DMS 273 (cell line): ENCODE measurements at regions not wholly inside any gene's neighbourhood (a gene's known extent, or its start where the extent isn't known, plus 50 kb on each side); places are given as distances from the start of the nearest gene placed in this dataset.
"Not testable (repeated sequence)": the region's sequence is repeated elsewhere in the genome, so short reads cannot be mapped to it uniquely, and the experiment has no call there.

Experiments used
- DNase-seq: peaks from one replicate; lab custom pipeline; 2025; ENCODE audit not compliant: unreplicated experiment; lab: John Stamatoyannopoulos, UW

DNA sequence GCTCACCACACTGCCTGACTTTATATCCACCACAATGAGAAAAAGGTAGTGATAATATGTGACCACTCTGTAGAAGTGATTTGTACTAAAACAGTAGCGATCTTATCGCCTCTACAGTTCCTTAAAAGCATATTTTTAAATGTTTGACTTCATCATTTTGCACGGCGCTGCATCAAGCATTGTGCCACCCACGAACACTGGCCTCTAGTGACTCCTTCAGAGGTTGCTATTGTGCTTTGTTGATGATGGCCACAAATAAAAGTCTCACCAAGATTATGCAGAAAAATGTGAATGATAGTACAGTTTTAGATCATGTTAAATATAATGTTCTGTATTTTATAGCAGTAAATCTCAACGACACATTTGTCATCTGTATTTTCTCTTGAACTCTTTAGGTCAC, 186.5 kb upstream of the NCAM2 start:
- no peak for DNase-seq

DNA sequence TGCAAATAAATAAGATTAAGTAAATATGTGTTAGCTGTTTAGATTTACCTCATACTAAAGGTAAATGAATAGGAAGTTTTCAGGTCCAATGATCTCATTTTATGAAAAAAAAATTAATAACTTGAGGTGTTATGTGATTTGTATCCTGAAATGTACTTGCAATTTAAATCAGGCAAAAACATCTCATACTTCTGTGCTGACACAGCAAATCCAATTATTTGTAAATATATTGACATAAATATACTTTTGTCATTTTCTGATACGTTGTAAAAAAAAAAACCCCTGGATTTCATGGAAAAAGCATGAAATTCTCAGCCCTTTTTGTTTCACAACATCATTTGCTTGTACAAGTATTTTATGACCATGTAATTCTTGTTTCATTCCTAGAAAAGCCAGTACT, 184.1 kb upstream of the NCAM2 start:
- DNase-seq = no peak

DNA sequence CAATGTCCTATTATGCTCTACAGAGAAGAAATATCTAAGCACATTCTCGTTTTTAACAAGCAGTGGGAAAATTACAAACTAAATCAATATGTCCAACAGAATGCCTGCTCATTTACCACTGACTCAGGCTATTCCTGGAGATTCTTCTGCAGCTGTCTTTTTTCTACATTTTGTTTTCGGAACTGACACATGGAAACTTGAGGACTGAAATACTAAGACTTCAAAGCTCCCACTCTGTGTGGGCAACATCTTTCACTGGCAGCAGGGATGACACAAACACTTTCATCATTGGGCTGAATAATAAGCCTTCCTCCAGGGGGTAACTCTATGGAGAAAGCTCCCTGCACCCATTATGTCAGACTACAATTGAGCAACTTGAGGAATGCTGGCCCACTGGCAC, 175.5 kb upstream of the NCAM2 start:
- DNase-seq = no peak

DNA sequence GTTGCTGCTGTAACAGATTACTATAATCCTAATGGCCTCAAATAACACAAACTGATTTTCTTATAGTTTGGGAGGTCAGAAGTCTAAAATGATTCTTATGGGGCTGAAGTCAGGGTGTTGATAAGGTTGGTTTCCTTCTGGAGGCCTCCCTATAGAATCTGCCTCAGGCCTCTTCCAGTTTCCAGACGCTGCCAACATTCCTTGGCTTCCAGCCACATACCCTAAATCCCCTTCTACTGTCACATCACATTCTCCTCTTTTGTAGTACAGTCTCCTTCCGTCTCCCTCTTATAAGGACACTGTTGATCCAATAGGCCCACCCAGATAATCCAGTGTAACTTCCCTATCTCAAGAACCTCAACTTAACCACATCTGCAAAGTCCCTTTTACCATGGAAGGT, 145.3 kb upstream of the NCAM2 start:
- DNase-seq = no peak

DNA sequence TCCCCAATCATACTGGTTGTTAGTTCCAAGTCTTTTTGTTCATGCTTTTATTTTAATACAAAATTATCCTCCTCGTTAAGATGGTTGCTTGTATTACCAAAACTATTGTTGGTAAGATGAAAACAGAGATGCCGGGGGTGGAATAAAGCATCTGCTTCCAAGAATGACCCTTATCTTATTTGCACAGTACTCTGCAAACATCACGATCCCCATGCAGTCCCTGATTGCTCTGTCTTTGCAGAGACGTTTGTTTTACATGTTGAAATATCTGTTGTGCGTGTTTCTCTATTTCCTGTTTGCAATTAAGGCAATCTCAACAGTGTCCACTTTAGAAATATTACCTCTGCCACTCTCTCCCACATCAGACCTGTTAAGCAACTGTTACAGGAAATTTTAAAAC, 141.3 kb upstream of the NCAM2 start:
- no peak for DNase-seq

DNA sequence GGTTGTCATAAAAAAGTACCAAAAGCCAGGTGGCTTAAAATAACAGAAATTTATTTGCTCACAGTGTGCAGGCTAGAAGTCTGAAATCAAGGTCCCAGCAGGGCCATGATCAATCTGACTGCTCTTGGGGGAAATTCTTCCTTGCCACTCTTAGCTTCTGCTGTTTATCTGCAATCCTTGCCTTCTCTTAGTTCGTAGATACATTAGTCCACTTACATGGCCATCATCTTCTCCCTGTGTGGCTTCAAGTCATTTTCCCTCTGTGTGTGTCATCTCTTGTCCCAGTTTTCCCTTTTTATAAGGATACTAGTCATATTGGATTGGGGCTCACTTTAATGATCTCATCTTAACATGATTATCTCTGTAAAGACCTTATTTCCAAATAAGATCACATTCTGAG, 124.0 kb upstream of the NCAM2 start:
- no peak for DNase-seq

DNA sequence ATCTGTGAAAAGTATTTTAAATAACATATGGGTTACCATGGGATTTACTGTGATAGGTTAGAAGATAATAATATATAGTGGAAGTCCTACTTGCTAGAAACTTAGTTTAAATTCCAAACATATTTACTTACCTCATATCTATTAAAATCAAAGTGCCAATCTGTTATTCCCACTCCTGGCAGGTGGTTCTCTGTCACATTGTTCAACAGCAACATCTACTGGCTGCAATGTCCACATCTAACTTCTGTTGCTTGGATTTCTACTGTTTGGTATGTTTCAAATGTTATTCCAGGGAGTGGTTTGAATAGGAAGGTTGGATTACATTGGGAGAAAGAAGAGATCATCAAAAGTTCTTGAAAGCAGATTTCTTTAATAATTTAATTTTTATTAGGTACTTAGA, 122.5 kb upstream of the NCAM2 start:
- peak; percentile 14 for DNase-seq

DNA sequence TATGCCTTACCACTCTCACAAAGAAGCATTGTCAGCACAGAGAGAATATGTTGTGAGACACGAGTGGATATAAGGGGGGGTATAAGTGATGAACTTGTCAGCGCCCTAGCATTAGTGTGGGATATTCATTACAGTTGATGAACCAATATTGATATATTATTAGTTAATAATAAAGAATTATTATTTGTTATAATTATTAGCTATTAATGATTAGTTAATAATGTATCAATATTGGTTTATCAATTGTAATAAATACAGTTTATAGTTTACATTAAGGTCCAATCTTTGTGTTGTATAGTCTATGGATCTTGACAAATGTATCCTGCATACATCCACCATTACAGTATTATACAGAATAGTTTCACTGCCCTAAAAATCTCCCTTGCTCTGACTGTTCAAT, 120.2 kb upstream of the NCAM2 start:
- no peak for DNase-seq

DNA sequence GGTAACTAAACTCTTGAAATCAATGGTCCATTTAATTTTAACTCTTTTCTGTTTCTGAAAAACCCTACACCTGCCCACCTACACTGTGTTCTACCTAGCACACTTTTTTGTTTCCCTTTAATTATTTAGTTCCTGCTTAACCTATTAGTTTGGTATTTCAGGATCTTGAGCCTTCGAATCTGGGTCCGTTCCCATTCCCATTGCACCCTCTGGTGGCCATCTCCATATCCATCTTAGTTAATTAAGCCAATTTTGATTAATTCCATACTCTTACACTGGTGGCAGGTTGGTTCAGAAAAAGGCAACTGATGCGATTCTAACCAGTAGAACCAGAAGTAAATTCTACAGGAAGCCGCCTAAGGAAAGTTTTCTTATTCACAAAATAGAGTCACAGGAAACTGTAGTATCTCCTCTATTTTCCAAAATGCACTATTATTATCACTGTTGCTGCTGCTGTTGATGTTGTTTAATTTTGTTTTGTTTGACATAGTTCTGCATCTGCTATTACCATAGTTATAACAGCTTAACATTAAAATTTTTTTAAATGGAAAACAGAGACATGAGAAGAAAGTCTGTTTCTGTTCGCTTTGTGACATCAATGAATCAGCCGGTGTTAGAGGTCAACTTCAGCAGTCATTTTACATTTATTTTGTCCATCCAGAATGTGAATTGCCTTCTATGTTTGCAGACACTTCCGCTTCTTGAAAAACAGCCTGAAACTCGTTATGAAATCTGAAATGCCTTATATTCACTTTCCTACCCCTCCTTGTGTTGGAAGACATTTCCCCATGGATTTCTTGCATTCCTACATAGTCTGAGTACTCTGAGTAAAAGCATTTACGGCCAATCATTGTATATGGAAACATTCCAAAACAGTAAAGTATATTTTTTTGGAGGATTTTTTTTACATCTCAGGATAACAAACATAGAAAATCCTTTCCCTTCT, 115.5 kb upstream of the NCAM2 start:
- peak; percentile 69 for DNase-seq

DNA sequence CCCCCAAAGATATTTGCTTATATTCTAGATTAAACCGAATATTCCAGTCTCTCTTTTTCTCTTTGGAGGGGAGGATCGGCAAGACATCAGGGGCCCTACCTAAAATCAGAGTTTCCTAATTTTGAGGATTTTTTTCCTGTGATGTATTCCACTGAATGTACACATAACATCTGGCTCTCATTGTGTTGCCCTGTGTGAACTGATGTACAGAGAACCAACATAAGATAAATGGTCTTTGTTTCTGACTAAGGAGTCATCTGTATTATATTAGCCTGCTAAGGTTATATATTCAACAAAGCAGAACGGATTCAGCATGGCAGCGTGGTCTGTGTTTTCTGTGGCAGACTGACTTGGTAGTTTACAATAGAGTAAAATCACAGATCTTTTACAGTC, 114.8 kb upstream of the NCAM2 start:
- DNase-seq = no peak

DNA sequence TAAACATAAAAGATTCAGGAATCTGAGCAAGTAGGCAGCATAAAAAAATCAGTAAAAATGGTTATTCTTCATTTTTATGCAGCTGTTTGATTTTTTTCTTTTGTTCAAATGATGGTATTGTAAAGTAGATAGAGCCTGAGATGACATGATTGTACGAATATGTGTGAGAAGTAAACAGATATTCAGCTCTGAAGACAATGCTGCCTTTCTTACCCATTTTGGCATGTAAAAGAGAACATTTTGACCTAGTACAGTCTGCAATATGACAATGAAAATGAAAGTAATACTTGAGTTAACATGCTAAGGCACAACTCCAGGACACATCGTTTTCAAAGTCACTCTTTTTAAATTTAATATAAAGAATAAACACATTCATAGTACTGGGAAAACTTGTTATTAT, 95.7 kb upstream of the NCAM2 start:
- DNase-seq = no peak

DNA sequence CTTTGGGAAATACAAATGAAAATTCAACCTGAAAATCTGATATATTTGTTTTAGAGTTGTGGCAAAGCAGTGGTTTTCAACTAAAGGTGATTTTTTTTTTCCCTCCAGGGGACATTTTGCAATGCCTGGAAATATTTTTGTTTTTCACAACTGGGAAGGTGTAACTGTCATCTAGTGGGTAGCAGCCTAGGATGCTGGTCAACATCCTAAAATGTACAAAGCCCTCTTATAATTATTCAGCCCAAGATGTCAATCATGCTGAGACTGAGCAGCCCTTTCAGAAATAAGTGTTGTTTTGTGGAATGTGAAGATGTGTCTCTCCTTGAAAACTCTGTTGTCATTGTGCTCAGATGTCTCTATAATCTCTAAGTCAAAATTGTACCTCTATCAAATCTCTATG, 95.2 kb upstream of the NCAM2 start:
- DNase-seq = no peak

DNA sequence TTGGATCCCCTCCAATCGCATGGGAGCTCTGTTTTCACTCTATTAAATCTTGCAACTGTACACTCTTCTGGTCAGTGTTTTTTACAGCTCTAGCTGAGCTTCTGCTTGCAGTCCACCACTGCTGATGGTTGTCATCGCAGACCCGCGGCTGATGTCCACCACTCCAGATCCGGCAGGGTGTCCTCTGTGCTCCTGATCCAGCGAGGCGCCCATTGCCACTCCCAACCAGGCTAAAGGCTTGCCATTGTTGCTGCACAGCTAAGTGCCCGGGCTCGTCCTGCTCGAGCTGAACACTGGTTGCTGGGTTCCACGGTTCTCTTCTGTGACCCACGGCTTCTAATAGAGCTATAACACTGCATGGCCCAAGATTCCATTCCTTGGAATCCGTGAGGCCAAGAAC, 70.7 kb upstream of the NCAM2 start:
- not testable (repeated sequence) for DNase-seq

DNA sequence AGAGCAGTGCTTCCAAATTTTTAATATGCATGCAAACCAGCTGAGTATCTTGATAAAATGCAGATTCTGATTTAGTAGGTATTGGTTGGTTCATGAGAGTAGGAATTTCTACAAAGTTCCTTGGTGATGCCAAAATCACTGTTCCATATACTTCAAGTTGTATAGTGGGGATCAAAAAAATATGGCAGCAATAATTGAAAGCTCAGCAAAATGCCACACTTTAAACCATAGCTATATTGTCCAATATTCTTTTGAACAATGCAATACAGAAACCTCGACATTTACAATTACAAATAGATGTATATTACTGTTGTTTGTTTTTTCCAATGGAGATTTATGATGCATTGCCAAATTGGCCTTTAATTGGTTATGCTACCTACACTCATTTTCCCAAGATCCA, 55.7 kb upstream of the NCAM2 start:
- DNase-seq = no peak

DNA sequence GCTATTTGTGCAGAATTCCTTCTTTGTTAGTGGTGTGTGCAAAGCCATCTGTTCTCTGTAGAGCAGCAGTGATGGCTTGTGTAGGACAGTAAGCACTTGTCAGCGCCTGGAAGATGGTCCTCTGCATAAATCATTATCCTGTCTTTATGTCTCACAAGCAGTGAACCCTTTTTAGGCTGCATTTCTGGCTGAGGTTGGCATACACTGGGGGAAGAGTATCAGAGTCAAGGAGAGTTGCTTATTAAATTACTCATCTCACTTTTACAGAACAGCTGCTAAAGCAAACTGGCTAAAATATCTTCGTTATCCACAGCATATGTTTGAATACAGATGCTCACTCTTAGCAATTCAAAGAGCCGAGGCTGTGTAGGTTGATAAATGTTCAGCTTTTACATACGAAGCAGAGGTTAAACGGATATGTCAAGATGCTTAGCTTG, 54.6 kb upstream of the NCAM2 start:
- peak; percentile 36 for DNase-seq

DNA sequence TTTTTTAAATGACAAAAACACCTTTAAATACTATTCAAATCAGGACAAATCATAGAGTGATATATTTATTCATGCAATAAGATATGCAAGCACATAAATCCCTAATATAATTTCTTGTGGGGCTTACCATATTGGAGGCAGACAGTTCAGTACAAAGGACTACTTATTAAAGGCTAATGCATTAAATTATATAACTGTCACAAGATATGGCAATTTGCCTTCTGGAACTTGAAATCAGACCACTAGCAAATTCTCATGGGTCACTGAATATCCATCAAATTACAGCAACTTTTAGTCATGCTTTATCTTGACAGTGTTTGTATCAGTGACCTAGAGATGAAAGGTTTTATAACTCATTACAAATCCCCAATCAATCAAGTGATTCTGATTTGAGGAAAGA, 54.1 kb upstream of the NCAM2 start:
- DNase-seq = peak; percentile 0

DNA sequence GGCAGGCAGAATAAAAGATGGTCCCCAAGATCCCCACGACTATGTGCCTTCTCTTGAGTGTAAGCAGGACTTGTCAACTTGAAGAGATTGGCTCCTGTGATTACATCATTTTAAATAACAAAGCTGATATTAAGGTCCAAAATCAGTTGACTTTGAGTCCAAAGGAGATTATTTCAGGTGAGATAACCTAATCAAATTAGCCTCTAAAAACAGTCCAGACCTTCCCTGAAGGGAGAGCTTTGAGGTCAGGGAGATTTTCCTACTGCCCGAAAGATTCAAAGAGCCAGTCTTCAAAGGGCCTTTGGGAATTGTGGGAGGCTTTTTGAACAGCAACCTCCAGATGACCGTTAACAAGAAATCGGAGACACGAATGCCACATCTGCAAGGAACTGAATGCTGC, 51.5 kb upstream of the NCAM2 start:
- no peak for DNase-seq
